ENCODE measurements at regions not wholly inside any gene's neighbourhood (a gene's known extent, or its start where the extent isn't known, plus 50 kb on each side); places are given as distances from the start of the nearest gene placed in this dataset.

DNA sequence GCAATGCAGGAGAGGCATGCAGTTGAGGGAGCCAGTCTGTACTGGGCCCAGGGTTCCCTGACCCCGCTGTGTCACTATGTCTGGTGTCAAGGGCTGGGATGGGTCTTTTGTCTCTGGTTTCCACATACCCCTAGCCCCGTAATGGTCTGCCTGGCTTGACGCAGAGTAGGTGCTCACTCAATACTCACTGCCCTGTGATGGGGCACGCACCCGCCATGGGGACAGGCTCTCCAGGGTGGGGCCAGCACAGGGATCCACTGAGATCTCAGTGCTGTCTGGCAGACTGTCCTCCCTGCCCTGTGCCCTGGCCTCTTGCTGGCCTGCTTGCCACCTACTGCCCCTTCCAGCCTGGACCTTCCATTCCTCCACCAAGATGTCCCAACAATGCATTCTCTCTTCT lies 101.7 kb upstream of the CD82 start:
- no peak overlapping the region for H3K27ac ChIP-seq (ENCODE audit: low read length)
- no peaks in the 10 kb centered on the region for H3K27me3 ChIP-seq (ENCODE audit: control insufficient read depth, insufficient read depth, low read length)
- no peak overlapping the region for H3K4me3 ChIP-seq (ENCODE audit: low read length)
- H3K9me3 ChIP-seq (ENCODE audit: control insufficient read depth, low read depth, low read length) = peaks cover 3% of the 10 kb centered on the region
- no peaks in the 10 kb centered on the region for H3K36me3 ChIP-seq (ENCODE audit: control insufficient read depth, low read depth, low read length)
- H3K9ac ChIP-seq (ENCODE audit: low read length) = no peak overlapping the region
- H3K4me1 ChIP-seq (ENCODE audit: control insufficient read depth, low read depth, low read length) = peaks cover 10% of the 10 kb centered on the region

DNA sequence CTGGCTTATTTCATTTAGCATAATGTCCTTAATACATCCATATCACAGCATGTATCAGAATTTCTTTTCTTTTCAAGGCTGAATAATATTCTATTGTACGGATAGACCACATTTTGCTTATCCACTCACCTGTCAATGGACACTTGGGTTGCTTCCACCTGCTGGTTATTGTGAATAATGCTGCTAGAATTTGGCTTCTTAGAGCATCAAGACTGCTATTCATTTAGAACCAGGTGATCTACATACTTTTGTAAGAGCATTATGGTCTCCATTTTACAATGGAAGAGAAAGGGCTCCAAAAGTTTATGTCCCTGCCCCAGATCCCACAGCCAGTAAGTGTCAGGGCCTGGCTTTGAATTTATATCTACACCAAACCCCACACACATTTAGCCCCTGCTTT lies 100.7 kb upstream of the CD82 start:
- Histone ChIP-seq H3K9me3 (ENCODE audit: control insufficient read depth, low read depth, low read length) (peaks cover 3% of the 10 kb centered on the region), H3K36me3 (ENCODE audit: control insufficient read depth, low read depth, low read length) (no peaks in the 10 kb centered on the region), H3K27me3 (ENCODE audit: control insufficient read depth, insufficient read depth, low read length) (no peaks in the 10 kb centered on the region), H3K9ac (ENCODE audit: low read length) (no peak overlapping the region), H3K4me1 (ENCODE audit: control insufficient read depth, low read depth, low read length) (peaks cover 10% of the 10 kb centered on the region), H3K27ac (ENCODE audit: low read length) (no peak overlapping the region), H3K4me3 (ENCODE audit: low read length) (no peak overlapping the region)

DNA sequence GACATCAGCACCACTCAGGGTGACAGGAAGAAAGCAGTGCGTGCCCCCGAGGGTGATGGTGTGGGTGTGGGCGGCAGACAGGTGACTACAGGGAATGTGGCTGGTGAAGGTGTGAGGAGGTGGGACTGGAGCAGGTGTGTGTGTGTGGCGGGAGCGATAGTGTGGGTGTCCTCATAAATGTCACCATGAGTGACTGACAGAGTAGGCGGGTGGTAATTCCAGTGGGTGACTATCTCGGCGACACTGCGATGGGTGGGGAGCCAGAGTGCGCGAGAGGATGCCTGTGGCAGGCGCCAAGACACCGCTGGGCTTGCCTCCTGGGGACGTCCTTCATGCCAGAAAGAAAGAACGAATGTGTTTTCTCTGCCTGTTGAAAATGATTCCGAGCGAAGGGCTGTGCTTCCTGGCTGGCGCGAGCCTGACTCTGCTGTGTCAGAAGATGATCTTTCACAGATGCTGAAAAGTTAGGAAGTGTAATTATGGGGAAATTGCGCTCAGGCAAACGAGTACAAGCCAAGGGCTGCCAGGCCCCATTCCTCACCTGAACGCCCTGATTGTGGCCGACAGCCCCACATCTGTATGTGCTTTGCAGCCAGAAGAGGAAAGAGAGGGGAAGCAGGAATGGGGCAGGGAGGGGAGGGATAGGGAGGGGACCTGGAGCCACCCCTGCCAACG lies 98.8 kb upstream of the CD82 start:
- Histone ChIP-seq H3K4me1 (ENCODE audit: control insufficient read depth, low read depth, low read length) (peaks cover 10% of the 10 kb centered on the region), H3K4me3 (ENCODE audit: low read length) (no peak overlapping the region), H3K36me3 (ENCODE audit: control insufficient read depth, low read depth, low read length) (no peaks in the 10 kb centered on the region), H3K27me3 (ENCODE audit: control insufficient read depth, insufficient read depth, low read length) (no peaks in the 10 kb centered on the region), H3K9me3 (ENCODE audit: control insufficient read depth, low read depth, low read length) (peaks cover 3% of the 10 kb centered on the region), H3K27ac (ENCODE audit: low read length) (no peak overlapping the region), H3K9ac (ENCODE audit: low read length) (no peak overlapping the region)

DNA sequence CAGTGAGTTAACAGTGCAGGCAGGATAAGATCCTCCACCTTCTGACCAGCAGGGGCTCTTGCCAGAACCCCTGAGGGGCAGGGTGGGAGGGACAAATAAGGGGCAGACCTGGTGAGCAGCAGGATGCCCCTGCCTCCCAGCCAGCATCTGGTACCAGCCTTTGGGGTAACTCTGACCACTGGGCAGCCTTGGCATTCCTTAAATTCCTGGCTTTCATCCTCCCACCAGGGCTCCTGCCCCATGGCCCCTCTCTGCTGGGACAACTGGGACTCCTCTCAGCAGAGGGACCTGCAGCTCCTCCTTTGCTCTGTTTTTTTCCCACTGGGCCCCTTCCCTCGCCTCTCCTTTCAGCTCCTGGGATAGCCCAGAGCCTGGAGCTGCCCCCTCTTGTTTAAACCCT lies 98.0 kb upstream of the CD82 start:
- Histone ChIP-seq H3K27me3 (ENCODE audit: control insufficient read depth, insufficient read depth, low read length) (no peaks in the 10 kb centered on the region), H3K36me3 (ENCODE audit: control insufficient read depth, low read depth, low read length) (no peaks in the 10 kb centered on the region), H3K9me3 (ENCODE audit: control insufficient read depth, low read depth, low read length) (peaks cover 3% of the 10 kb centered on the region), H3K27ac (ENCODE audit: low read length) (no peak overlapping the region), H3K9ac (ENCODE audit: low read length) (no peak overlapping the region), H3K4me1 (ENCODE audit: control insufficient read depth, low read depth, low read length) (peaks cover 10% of the 10 kb centered on the region), H3K4me3 (ENCODE audit: low read length) (no peak overlapping the region)

DNA sequence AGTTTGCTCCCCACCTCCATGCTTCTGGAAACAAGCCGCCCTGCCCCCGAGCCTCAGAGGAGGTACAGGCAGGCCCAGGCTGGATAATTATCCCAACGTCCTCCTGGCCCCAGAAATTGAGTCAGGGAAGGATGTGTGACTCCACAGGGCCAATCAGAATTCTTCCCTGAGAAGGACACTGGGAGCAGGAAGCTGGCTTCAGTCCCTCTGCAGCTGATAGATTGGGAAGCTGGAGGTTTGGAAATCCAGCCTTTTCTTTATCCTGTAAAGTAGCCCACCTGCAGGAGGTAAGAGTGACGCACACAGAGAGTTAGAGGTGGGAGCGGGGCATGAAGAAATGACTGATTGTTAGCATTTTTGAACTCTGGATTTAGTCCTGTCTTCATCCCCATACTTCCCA lies 97.5 kb upstream of the CD82 start:
- peaks cover 3% of the 10 kb centered on the region for H3K9me3 ChIP-seq (ENCODE audit: control insufficient read depth, low read depth, low read length)
- H3K27ac ChIP-seq (ENCODE audit: low read length) = no peak overlapping the region
- H3K27me3 ChIP-seq (ENCODE audit: control insufficient read depth, insufficient read depth, low read length) = no peaks in the 10 kb centered on the region
- H3K4me3 ChIP-seq (ENCODE audit: low read length) = no peak overlapping the region
- no peak overlapping the region for H3K9ac ChIP-seq (ENCODE audit: low read length)
- peaks cover 10% of the 10 kb centered on the region for H3K4me1 ChIP-seq (ENCODE audit: control insufficient read depth, low read depth, low read length)
- no peaks in the 10 kb centered on the region for H3K36me3 ChIP-seq (ENCODE audit: control insufficient read depth, low read depth, low read length)

DNA sequence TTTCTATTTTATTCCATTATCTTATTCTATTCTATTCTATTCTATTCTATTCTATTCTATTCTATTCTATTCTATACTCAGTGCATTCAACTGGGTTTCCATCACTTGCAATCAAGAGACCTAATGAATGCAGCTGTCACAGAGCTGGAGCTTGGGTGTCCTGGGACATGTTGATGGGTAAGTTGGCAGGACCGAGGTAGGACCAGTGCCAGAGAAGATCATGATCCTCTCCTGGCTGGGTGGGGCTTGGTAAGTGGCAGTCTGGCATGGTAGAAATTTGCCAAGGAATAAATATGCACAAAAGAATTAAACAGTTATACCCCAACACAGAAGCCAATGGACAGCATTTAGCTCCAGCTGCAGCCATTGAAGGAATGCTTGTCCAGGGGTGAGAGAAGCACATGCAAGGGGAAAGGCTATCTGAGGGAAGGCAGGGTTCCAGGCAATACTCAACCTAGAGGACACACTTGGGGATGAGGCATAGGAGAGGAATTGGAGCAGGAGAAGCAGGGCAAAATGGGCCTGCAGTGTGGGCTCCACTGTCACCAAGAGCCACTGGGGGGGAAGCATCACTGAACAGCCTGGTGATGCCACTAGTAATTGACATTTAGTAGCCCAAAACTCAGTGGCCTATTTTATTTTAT lies 97.0 kb upstream of the CD82 start:
- no peaks in the 10 kb centered on the region for H3K27me3 ChIP-seq (ENCODE audit: control insufficient read depth, insufficient read depth, low read length)
- H3K27ac ChIP-seq (ENCODE audit: low read length) = no peak overlapping the region
- no peak overlapping the region for H3K4me3 ChIP-seq (ENCODE audit: low read length)
- H3K9ac ChIP-seq (ENCODE audit: low read length) = no peak overlapping the region
- no peaks in the 10 kb centered on the region for H3K36me3 ChIP-seq (ENCODE audit: control insufficient read depth, low read depth, low read length)
- peaks cover 3% of the 10 kb centered on the region for H3K9me3 ChIP-seq (ENCODE audit: control insufficient read depth, low read depth, low read length)
- peaks cover 10% of the 10 kb centered on the region for H3K4me1 ChIP-seq (ENCODE audit: control insufficient read depth, low read depth, low read length)

DNA sequence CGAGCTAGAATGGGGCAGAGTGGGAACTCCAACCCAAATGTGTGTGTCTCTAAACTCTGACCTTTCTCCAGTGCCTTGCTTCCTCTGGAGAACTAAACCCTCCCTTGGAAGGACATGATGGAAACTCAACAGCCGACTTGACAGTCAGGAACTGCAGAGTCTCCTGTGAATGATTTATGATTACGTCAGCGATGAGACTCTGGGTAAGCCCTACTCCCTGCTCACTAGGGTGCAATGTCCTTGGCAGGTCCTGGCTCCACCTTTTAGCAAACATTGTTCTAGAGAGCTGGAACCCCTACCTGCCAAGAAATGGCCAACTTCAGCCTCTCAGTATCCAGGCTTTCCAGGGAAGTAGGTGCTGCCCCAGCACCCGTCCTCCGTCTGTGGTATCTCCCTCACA lies 96.1 kb upstream of the CD82 start:
- no peaks in the 10 kb centered on the region for H3K36me3 ChIP-seq (ENCODE audit: control insufficient read depth, low read depth, low read length)
- no peak overlapping the region for H3K27ac ChIP-seq (ENCODE audit: low read length)
- H3K27me3 ChIP-seq (ENCODE audit: control insufficient read depth, insufficient read depth, low read length) = no peaks in the 10 kb centered on the region

DNA sequence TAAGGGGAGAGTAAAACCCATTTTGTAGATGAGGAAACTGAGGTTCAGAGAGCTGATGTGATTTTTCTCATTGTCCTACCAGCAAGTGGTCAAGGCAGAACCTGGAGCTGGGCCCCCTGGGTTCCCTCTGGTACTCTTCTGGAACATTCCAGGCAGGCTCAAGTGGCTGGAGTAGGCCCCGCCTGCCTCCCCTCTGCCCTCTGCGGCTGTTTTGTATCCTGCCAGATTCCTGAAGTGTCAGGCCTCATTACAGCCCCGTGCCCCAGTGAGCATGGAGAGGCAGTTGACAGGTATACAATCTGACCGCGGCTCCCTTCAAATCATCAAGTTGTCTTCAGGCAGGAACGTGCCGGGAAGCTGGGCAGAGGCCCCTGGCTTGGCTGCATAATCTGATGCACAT lies 94.6 kb upstream of the CD82 start:
- peaks cover 10% of the 10 kb centered on the region for H3K4me1 ChIP-seq (ENCODE audit: control insufficient read depth, low read depth, low read length)
- no peaks in the 10 kb centered on the region for H3K27me3 ChIP-seq (ENCODE audit: control insufficient read depth, insufficient read depth, low read length)
- H3K36me3 ChIP-seq (ENCODE audit: control insufficient read depth, low read depth, low read length) = no peaks in the 10 kb centered on the region
- H3K9ac ChIP-seq (ENCODE audit: low read length) = no peak overlapping the region
- H3K9me3 ChIP-seq (ENCODE audit: control insufficient read depth, low read depth, low read length) = no peaks in the 10 kb centered on the region
- H3K27ac ChIP-seq (ENCODE audit: low read length) = no peak overlapping the region
- H3K4me3 ChIP-seq (ENCODE audit: low read length) = no peak overlapping the region

More for the DNA sequence above, 96.1 kb upstream of the CD82 start:
- H3K4me3 ChIP-seq (ENCODE audit: low read length) = no peak overlapping the region
- peaks cover 10% of the 10 kb centered on the region for H3K4me1 ChIP-seq (ENCODE audit: control insufficient read depth, low read depth, low read length)
- H3K9me3 ChIP-seq (ENCODE audit: control insufficient read depth, low read depth, low read length) = peaks cover 3% of the 10 kb centered on the region
- no peak overlapping the region for H3K9ac ChIP-seq (ENCODE audit: low read length)

DNA sequence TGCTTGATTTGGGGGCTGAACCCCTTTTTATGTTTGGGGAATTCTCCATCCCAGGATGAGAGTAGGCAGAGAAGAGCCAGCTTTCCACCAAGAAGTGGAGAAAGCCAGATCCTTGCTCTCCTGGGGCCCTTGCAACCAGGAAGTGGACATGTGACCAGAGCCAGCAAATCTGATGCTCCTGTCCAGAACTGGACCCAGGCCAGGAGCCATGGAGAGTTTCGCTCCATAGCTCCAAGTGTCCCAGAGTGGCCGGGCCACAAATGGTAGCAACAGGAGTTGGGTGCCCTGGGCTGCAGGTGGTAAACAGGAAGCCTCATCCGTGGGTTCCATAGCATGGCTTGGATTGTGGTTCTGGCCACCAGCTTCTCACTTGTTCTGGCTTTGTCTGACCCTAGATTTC lies 93.9 kb upstream of the CD82 start:
- Histone ChIP-seq H3K36me3 (ENCODE audit: control insufficient read depth, low read depth, low read length) (no peaks in the 10 kb centered on the region), H3K9ac (ENCODE audit: low read length) (no peak overlapping the region), H3K9me3 (ENCODE audit: control insufficient read depth, low read depth, low read length) (no peaks in the 10 kb centered on the region), H3K4me1 (ENCODE audit: control insufficient read depth, low read depth, low read length) (peaks cover 10% of the 10 kb centered on the region), H3K27me3 (ENCODE audit: control insufficient read depth, insufficient read depth, low read length) (no peaks in the 10 kb centered on the region), H3K4me3 (ENCODE audit: low read length) (no peak overlapping the region), H3K27ac (ENCODE audit: low read length) (no peak overlapping the region)

DNA sequence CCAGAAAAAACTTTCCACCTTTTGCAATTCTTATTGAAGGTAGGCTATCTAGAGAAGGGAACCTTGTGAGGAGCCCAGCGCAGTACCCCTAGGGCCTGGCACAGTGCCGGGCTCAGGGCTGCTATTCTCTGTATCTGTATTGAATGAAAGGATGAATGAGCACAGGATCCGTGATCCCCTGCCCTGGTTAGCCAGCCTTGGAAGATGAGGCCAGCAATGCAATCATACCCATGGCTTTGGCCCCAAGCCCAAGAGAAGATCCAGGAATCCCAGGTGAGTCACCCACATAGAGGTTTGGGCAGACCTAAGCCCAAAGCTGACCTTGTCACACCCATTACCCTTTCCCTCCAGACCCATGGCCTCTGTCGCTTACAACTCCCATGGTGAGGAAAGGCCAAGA lies 92.5 kb upstream of the CD82 start:
- Histone ChIP-seq H3K27me3 (ENCODE audit: control insufficient read depth, insufficient read depth, low read length) (no peaks in the 10 kb centered on the region), H3K4me3 (ENCODE audit: low read length) (no peak overlapping the region), H3K9ac (ENCODE audit: low read length) (no peak overlapping the region), H3K36me3 (ENCODE audit: control insufficient read depth, low read depth, low read length) (no peaks in the 10 kb centered on the region), H3K27ac (ENCODE audit: low read length) (no peak overlapping the region), H3K9me3 (ENCODE audit: control insufficient read depth, low read depth, low read length) (no peaks in the 10 kb centered on the region), H3K4me1 (ENCODE audit: control insufficient read depth, low read depth, low read length) (peaks cover under 1% of the 10 kb centered on the region)

DNA sequence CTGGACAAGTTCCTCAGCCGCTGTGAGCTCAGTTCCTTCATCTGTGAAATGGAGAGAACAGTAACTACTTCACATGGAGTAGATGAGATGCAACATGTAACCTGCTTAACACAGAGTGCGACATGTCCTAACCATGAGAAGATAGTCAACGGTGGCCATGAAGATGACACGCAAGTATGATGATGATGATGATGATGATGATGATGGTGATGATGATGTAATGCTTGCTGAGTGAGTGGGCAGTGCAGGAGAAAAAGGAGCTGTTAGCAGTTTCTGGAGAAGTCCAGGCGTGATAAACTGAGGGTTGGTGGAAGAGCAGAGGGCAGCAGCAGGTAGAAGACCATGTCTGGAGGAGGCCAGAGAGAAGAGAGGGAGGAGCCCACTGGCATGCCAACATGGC lies 90.8 kb upstream of the CD82 start:
- no peak overlapping the region for H3K9ac ChIP-seq (ENCODE audit: low read length)
- H3K36me3 ChIP-seq (ENCODE audit: control insufficient read depth, low read depth, low read length) = no peaks in the 10 kb centered on the region
- no peaks in the 10 kb centered on the region for H3K4me1 ChIP-seq (ENCODE audit: control insufficient read depth, low read depth, low read length)
- H3K27ac ChIP-seq (ENCODE audit: low read length) = no peak overlapping the region
- H3K9me3 ChIP-seq (ENCODE audit: control insufficient read depth, low read depth, low read length) = no peaks in the 10 kb centered on the region
- no peaks in the 10 kb centered on the region for H3K27me3 ChIP-seq (ENCODE audit: control insufficient read depth, insufficient read depth, low read length)
- no peak overlapping the region for H3K4me3 ChIP-seq (ENCODE audit: low read length)

DNA sequence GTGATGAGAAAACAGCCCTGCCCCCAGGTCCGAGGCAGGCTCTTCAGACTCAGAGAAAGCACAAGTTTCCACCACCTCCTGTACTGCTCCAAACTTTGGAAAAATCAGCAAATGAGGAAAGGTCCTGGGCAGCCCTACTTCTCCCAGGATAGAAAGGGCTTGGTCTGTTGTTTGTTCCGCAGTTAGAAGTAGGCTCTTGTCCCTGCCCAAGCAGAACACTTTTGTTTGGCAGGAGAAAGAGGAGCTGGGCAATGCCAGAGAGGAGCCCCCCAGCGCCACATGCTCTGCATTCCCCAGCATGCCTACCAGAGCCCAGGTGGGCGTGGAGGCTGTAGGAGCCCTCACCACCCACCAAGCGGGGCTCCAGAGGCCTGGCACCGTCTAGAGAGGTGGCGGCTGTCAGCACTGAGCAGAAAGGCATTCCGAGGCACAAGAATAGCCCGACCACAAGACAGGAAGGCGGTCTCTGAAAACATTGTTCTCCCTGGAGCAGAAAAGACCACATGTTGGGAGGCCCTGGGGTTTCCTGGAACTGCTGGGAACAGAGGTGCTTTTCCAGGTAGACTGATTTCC lies 90.3 kb upstream of the CD82 start:
- Histone ChIP-seq H3K4me3 (ENCODE audit: low read length) (no peak overlapping the region), H3K27ac (ENCODE audit: low read length) (no peak overlapping the region), H3K9ac (ENCODE audit: low read length) (no peak overlapping the region), H3K36me3 (ENCODE audit: control insufficient read depth, low read depth, low read length) (no peaks in the 10 kb centered on the region), H3K27me3 (ENCODE audit: control insufficient read depth, insufficient read depth, low read length) (no peaks in the 10 kb centered on the region), H3K4me1 (ENCODE audit: control insufficient read depth, low read depth, low read length) (no peaks in the 10 kb centered on the region), H3K9me3 (ENCODE audit: control insufficient read depth, low read depth, low read length) (no peaks in the 10 kb centered on the region)
